ENCODE measurements at regions not wholly inside any gene's neighbourhood (a gene's known extent, or its start where the extent isn't known, plus 50 kb on each side); places are given as distances from the start of the nearest gene placed in this dataset.

- no peak for DNase-seq
Measured at GRCh38 chr5:93875693-93876092, 134.3 kb upstream of the POU5F2 start.

DNA sequence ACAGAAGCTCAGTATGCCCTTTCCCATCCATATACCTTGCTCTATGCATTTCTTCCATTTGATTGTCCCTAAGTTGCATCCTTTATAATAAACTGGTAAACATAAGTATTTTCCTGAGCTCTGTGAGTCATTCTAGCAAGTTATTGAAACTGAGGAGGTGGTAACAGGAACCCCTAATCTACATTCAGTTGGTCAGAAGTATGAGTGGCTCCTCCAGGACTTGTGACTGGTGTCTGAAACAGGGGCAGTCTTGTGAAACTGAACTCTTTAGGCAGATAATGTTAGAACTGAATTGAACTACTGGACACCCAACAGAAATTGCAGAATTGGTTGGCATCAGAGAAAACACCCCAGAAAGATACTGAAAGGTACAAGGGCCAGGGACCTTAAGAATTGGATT, 133.1 kb upstream of the POU5F2 start:
- no peak for DNase-seq

DNA sequence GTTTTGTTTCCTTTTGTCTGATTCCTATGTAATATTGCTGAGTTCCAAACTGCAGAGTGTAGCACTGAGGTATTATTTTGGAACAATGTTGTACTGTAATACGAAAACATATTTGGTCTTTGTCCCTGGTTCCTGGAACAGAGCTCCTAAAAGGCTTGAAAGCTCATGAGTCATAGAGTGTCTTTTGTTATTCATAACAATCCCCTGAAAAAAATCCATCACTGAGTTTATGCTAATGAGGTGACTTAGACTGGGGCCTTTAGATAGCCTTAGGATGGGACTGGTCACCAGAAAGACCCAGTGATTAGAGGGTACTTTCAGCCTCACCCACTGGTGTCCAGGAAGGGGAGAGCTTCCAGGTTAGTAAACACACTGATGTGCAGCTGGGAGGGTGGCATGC, 132.7 kb upstream of the POU5F2 start:
- DNase-seq = no peak

GRCh38 chr5:93873211-93873736, 131.9 kb upstream of the POU5F2 start:
- DNase-seq = no peak

DNA sequence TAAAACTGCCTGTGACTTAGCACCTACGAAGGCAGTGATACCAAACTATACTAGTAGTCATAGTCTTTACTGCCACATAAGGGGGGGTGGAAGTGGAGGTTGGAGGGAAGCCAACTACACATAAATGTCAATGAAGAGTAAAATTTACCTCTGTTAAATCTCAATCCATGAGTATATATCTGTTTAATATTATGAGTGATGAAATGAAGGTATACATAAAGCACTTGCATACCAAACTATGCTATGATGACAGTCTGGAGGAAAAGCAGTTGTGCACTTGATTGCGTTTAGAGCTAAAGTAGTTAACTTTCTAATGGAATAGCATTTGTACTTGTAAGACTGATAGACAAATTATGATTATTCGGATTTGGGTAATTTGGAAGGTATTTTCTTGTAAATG, 129.2 kb upstream of the POU5F2 start:
- no peak for DNase-seq

- DNase-seq = no peak
Measured at GRCh38 chr5:93868851-93869250, 127.5 kb upstream of the POU5F2 start.

GRCh38 chr5:93850311-93850710, 108.9 kb upstream of the POU5F2 start:
- DNase-seq = no peak

DNA sequence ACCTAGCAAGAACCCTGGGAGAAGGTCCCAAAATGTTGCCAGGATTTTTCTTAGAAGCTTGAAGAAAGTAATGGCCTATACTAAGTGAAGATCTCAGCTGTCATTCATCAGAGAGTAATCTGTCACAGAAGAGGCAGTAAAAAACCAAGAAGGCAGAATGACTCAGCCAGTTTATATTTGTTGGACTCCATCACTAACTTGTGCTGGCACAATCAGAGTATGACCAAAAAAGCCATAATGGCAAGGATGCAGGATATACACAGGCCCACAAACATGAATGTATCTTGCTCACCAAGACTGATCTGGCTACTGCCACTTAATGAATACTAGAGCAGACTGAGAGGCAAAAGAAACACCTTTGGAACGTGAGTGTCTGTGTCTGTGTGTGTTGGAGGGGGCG, 104.0 kb upstream of the POU5F2 start:
- no peak for DNase-seq

- no peak for DNase-seq
Measured at GRCh38 chr5:93831449-93831848, 90.0 kb upstream of the POU5F2 start.

- DNase-seq = no peak
Measured at GRCh38 chr5:93830893-93831292, 89.5 kb upstream of the POU5F2 start.

- DNase-seq = no peak
Measured at GRCh38 chr5:93829346-93829745, 87.9 kb upstream of the POU5F2 start.

DNA sequence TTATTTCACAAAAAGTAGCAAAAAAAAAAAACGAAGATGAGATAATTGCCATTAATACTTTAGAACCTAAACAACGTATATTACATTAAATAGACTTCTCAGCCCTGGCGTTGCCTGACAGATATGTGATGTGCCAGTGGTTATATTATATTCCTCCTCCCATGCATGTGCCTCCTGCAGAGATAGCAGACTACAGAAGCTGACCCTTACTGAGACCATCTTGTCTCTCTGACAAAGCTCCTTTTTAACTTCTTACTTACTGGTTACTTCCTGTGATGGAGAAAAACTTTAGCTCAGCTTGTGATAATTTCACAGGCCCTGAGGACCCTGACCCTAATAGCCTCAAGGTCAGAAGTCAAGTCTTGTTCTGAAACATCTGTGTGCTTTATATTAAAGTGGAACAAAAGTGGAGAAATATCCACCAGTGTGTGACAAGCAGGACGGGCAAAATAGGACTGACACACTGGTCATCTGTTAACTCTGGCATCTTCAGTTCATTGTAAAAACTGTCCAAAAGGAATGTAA, 80.6 kb upstream of the POU5F2 start:
- no peak for DNase-seq

- DNase-seq = no peak
Measured at GRCh38 chr5:93819668-93820067, 78.3 kb upstream of the POU5F2 start.

GRCh38 chr5:93810780-93811179, 69.4 kb upstream of the POU5F2 start:
- no peak for DNase-seq

DNA sequence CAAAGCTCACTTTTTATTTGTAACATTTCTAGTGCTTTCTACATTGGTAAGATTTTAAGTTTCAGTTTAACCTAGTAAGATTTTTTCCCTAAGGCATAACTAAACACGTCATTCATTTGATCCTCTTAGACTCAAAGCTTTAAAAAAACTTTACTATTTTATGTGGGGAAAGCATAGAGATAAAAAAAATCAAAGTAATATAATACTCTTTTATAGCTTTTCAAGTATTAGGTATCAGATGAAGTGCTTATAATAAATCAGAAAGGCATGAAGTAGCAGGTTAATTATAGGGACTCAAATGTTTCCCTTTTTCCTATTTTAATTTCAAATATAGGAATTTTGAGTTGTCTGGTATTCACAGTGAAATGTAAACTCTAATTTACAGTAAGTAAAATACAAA, 68.0 kb upstream of the POU5F2 start:
- no peak for DNase-seq

DNA sequence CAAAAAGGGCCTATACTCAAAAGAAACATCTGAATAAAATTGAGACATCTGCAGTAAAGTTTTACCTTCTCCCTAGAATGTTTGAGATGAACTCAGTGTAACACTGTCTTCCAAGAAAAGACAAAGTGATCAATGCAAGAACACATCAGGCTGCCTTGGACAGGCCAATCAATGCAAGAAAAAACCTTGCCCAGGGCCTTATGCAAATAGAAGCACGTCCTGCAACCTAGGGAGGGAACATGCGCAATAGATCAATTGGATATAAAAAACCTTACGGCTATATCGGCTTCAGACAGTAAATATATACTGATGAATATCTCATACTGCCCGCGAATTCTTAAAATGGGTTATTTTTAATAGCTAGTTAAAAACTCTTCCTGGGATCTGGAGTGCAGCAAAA, 66.4 kb upstream of the POU5F2 start:
- no peak for DNase-seq

- DNase-seq = no peak
Measured at GRCh38 chr5:93805616-93806379, 64.4 kb upstream of the POU5F2 start.

DNA sequence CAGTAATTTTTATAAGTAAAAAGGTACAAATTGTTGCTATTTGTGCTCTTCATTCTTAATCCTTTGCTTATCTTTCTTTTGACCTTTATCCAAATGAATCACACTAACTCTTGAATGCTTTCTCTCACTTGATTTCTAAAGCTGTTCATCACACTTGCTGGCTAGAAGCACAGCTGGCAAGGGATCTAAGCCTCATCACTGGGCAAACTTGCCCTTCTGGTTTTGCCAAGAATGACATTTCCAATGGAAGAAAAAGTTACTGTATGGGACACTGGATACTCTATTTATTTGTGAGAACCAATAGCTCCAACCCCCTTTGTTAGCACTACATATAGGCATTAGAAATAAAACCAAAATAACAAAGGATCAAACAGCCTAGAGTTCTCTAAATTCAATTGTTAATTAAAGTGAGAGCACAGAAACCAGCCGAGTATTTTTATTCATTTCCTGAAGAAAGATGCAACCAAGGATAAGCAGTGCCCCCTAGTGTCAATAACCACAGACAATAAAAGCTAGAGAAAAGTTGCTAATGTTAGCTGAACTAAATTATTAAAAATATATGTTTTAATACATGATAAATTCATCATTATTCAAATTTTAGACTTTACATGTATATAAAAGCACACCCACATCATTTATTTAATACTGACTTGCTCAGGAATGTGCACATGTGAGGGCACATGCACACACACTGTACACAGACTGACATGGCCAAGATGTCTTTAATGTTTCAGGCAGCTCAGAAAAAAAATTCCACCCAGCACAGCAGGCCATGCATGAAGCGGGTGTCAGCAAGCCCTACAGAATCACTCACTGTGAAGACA, 59.8 kb upstream of the POU5F2 start:
- DNase-seq = no peak

GRCh38 chr5:93794954-93795353, 53.6 kb upstream of the POU5F2 start:
- DNase-seq = no peak

DNA sequence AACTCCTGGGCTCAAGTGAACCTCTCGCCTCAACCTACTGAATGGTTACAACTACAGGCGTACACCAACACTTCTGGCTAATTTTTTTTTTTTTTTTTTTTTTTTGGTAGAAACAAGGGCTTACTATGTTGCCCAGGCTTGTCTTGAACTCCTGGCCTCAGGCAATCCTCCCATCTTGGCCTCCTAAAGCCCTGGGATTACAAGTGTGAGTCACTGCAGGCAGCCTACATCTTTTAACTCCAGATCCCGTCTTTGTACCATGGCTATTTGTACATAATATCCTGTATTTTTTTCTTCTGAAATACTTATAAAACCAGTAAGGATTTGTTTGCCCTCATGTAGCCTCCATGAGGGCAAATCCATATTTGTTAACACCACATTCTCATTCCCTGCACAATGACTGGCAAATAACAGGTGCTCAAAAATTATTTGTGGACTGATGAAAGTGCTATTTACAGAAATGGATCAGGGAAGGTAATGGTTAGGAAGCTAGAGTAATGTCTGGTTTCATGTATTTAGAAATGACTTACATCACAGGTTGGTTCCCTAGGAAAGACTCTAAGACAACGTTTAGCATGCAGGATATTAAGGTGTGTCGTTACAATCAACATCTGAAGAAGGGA, 51.9 kb upstream of the POU5F2 start:
- DNase-seq = no peak

- DNase-seq = no peak
Measured at GRCh38 chr5:93791518-93791972, 50.1 kb upstream of the POU5F2 start.

Data from NCI-H1417 treated with DMSO at 0.1 percent for 48 hours (cell line).